H54 (cell line): ENCODE measurements at regions not wholly inside any gene's neighbourhood (a gene's known extent, or its start where the extent isn't known, plus 50 kb on each side); places are given as distances from the start of the nearest gene placed in this dataset.
"Not testable (repeated sequence)": the region's sequence is repeated elsewhere in the genome, so short reads cannot be mapped to it uniquely, and the experiment has no call there.

Experiments used
- DNase-seq: peaks from one replicate; pipeline ENCODE4 v3.0.0; 2011; ENCODE audit warnings: low spot score, mixed read lengths; ENCODE audit not compliant: insufficient read length
- FAIRE-seq: peaks from 3 replicates; lab custom pipeline; 2011; peaks lifted over from hg19 to GRCh38; lab: Jason Lieb, UNC
- POLR2A ChIP-seq: IDR thresholded peaks from 2 replicates; pipeline ENCODE4 v1.6.1; 2011; ENCODE audit warnings: low read depth, mild to moderate bottlenecking, low read length

GRCh38 chr7:79964463-79964862, 170.2 kb upstream of the GNAI1 start:
- no peak for TF ChIP-seq POLR2A
- DNase-seq, result no peak
- no peak for FAIRE-seq

GRCh38 chr7:79953130-79953529, 181.5 kb upstream of the GNAI1 start:
- FAIRE-seq (no peak), DNase-seq (no peak)
- TF ChIP-seq POLR2A, result no peak

DNA sequence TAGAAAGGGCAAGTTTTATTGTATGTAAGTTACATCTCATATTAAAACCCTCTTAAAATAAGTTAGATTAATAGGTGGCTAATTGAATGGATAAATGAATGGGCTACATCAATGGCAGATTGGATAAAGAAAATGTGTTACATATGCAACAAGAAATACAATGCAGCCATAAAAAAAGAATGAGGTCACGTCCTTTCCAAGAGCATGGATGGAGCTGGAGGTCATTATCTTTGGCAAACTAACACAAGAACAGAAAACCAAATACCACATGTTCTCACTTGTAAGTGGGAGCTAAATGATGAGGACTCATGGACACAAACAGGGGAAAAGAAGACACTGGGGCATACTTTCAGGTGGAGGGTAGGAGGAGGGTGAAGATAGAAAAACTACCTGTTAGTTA, 182.2 kb upstream of the GNAI1 start:
- no peak for FAIRE-seq
- no peak for DNase-seq
- no peak for TF ChIP-seq POLR2A

- DNase-seq, result no peak
- no peak for FAIRE-seq
- TF ChIP-seq POLR2A, result no peak
Measured at GRCh38 chr7:79951415-79951814, 183.2 kb upstream of the GNAI1 start.

- DNase-seq, result no peak
Measured at GRCh38 chr7:79949778-79950177, 184.9 kb upstream of the GNAI1 start.

DNA sequence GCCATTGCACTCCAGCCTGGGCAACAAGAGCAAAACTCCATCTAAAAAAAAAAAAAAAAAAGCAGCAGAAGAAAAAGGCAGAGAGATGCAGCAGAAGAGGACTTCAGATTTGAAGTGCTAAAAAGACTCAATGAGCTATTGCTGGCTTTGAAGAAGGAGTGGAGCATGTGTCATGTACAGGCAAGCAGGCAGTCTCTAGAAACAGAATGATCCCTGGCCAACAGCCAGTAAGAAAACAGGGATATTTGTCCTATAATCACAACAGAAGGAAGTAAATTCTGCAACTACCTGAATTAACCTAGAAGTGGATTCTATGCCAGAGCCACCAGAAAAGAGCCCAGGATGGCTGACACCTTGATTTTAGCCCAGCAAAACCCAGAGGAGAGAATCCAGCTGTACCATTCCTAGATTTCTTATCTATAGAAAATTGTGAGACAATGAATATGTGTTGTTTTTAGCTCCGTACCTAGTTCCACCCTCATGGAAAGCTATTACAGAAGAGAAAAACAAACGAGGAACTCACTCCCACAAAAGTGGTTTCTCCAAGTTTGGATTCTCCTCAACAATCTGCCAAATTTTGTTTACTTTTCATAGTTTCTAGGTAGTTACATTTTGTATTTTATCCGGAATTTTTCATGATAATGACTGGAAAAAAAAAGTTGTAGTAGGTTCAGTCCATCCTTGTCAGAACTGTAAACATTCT, 198.2 kb upstream of the GNAI1 start:
- TF ChIP-seq POLR2A, result no peak
- no peak for FAIRE-seq
- DNase-seq, result no peak

More at GRCh38 chr7:79949778-79950177, 184.9 kb upstream of the GNAI1 start:
- no peak for FAIRE-seq
- TF ChIP-seq POLR2A, result no peak

DNA sequence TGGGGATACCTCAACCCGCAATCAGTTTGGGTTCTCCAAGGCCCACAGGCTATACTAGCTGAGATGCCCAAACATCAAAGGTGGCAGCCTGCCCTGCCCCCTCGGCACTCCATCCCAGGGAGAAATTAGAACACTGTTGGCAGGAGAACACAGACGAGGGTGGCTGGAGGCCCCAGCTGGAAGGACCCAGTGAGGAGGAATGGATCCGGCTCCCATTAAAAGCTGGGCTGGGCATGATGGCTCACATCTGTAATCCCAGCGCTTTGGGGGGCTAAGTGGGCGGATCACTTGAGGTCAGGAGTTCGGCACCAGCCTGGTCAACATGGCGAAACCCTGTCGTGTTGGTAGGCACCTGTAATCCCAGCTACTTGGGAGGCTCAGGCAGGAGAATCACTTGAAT, 199.9 kb upstream of the GNAI1 start:
- no peak for TF ChIP-seq POLR2A
- FAIRE-seq (no peak), DNase-seq (no peak)

DNA sequence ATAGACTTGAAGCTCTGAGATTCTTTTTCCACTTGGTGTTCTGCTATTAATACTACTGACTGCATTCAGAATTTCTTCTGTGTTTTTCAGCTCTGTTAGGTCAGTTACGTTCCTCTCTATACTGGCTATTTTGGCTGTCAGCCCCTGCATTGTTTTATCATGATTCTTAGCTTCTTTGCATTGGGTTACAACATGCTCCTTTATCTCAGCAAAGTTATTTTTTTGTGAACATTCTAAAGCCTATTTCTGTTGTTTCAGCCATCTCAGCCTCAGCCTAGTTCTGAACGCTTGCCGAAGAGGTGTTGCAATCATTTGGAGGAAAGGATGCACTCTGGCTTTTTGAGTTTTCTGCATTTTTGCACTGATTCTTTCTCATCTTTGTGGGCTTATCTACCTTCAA, 201.5 kb upstream of the GNAI1 start:
- FAIRE-seq, result no peak
- no peak for DNase-seq
- TF ChIP-seq POLR2A, result no peak

- TF ChIP-seq POLR2A, result no peak
- FAIRE-seq, result no peak
- no peak for DNase-seq
Measured at GRCh38 chr7:79930604-79931003, 204.0 kb upstream of the GNAI1 start.

DNA sequence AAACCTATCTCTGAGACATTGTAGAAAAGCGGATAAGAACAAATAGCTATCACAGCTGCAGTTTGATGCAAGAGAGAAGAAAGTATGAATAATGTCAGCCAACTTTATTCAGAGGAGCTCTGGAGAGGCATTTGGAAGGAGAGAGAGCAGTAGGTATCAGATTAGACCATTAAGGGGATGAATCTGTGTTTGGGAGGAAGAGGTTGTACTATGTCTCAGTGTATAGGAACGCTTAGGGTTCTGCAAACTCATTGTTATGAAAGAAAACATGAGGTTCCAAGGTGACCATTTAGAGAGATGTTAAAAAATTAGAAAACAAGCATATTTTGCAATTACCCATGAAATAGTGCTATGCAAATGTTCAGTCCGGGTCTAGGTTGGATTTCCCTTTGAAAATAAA, 207.5 kb upstream of the GNAI1 start:
- DNase-seq (no peak), FAIRE-seq (no peak)
- no peak for TF ChIP-seq POLR2A

GRCh38 chr7:79923953-79924352, 210.7 kb upstream of the GNAI1 start:
- no peak for DNase-seq
- FAIRE-seq, result no peak
- no peak for TF ChIP-seq POLR2A

GRCh38 chr7:79922894-79923293, 211.7 kb upstream of the GNAI1 start:
- FAIRE-seq (no peak), DNase-seq (no peak)
- no peak for TF ChIP-seq POLR2A

DNA sequence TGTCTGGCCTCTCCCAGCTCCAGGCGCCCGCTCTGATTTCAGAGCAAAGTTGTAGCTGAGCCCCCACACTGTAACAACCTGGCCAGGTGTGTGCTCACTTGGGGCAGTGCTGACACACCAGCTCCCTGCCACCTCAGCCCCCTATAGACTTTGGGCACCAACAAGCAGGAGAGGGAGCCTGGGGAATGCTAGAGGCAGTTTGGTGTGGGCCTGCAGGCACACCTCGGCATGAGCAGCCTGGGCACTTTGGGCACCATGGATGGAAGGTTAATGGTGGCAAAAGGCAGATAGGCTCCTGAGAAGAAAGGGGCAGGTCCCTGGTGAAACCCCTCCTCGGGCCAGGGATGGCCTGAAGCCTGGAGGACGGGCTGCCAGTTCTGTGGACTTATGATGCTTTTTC, 212.7 kb upstream of the GNAI1 start:
- FAIRE-seq, result no peak
- DNase-seq, result no peak
- TF ChIP-seq POLR2A, result no peak

GRCh38 chr7:79918632-79919031, 216.0 kb upstream of the GNAI1 start:
- FAIRE-seq, DNase-seq: not testable (repeated sequence)

DNA sequence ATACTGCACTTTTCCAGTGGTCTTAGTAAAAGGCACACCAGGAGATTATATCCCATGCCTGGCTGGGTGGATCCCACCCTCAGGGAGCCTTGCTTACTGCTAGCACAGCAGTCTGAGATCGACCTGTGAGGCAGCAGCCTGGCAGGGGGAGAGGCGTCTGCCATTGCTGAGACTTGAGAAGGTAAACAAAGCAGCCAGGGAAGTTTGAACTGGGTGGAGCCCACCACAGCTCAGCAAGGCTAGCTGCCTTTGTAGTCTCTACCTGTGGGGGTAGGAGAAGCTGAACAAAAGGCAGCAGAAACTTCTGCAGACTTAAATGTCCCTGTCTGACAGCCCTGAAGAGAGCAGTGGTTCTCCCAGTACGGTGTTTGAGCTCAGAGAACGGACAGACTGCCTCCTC, 219.3 kb upstream of the GNAI1 start:
- FAIRE-seq, result not testable (repeated sequence)

More for the DNA sequence above, 219.3 kb upstream of the GNAI1 start:
- not testable (repeated sequence) for DNase-seq
